Neutrophil (primary cell): ENCODE measurements at regions not wholly inside any gene's neighbourhood (a gene's known extent, or its start where the extent isn't known, plus 50 kb on each side); places are given as distances from the start of the nearest gene placed in this dataset.

Experiments used
- H3K27ac ChIP-seq: fragments of 200-600 bp; sonication (generic); 2 replicates; pipeline ENCODE4 v1.5.1; 2016; ENCODE audit warnings: mild to moderate bottlenecking, moderate library complexity
- H3K27me3 ChIP-seq: fragments of 200-600 bp; sonication (generic); 2 replicates; pipeline ENCODE4 v1.6.0; 2016; ENCODE audit warnings: mild to moderate bottlenecking
- H3K36me3 ChIP-seq: fragments of 200-600 bp; sonication (generic); 2 replicates; pipeline ENCODE4 v1.5.1; 2017
- H3K4me1 ChIP-seq, 2 experiments: fragments of 200-600 bp in 1 of 2; sonication (generic) in 1 of 2; 1 replicate in 1 of 2; 2 replicates in 1 of 2; pipeline versions ENCODE4 v1.5.1 to v1.6.1; 2013 to 2016; ENCODE audit warnings: low read depth in 1 of 2, low read length in 1 of 2, mild to moderate bottlenecking in 1 of 2, moderate library complexity in 1 of 2; ENCODE audit not compliant: control insufficient read depth in 1 of 2, insufficient read depth in 1 of 2
- H3K4me3 ChIP-seq, 2 experiments: fragments of 200-600 bp in 1 of 2; sonication (generic) in 1 of 2; 1 replicate in 1 of 2; 2 replicates in 1 of 2; pipeline ENCODE4 v1.5.1; 2013 to 2016; ENCODE audit warnings: low read depth in 1 of 2, low read length in 1 of 2, mild to moderate bottlenecking in 1 of 2, moderate library complexity in 1 of 2
- H3K9me3 ChIP-seq: fragments of 200-600 bp; sonication (generic); 2 replicates; pipeline ENCODE4 v1.5.1; 2016
- CTCF ChIP-seq: fragments of 200-600 bp; sonication (generic); IDR thresholded peaks from 2 replicates; pipeline ENCODE4 v1.5.1; 2016; ENCODE audit warnings: antibody characterized with exemption

- TF ChIP-seq CTCF, result no peak
- no peaks in the 10 kb centered on the region for H3K36me3 ChIP-seq
- H3K4me1 ChIP-seq, result no peaks in the 10 kb centered on the region
- no peak overlapping the region for H3K4me3 ChIP-seq
- no peaks in the 10 kb centered on the region for H3K9me3 ChIP-seq
- no peaks in the 10 kb centered on the region for H3K27me3 ChIP-seq
- H3K27ac ChIP-seq, result no peak overlapping the region
These were observed 474.5 kb downstream of the LRRC70 start for GRCh38 chr5:63053019-63053638.

- H3K4me1 ChIP-seq, result no peaks in the 10 kb centered on the region
- H3K27me3 ChIP-seq, result no peaks in the 10 kb centered on the region
- H3K36me3 ChIP-seq, result no peaks in the 10 kb centered on the region
- H3K27ac ChIP-seq, result no peak overlapping the region
- no peaks in the 10 kb centered on the region for H3K9me3 ChIP-seq
- no peak overlapping the region for H3K4me3 ChIP-seq
- no peak for TF ChIP-seq CTCF
These were observed 472.3 kb downstream of the LRRC70 start for GRCh38 chr5:63050916-63051315.

GRCh38 chr5:63049935-63050334 is 471.3 kb downstream of the LRRC70 start:
- Histone ChIP-seq H3K9me3 (no peaks in the 10 kb centered on the region), H3K27me3 (no peaks in the 10 kb centered on the region), H3K4me1 (no peaks in the 10 kb centered on the region), H3K4me3 (no peak overlapping the region), H3K27ac (no peak overlapping the region), H3K36me3 (no peaks in the 10 kb centered on the region)
- TF ChIP-seq CTCF, result no peak

GRCh38 chr5:63043792-63044191 is 465.2 kb downstream of the LRRC70 start:
- Histone ChIP-seq H3K27ac (no peak overlapping the region), H3K36me3 (no peaks in the 10 kb centered on the region), H3K9me3 (no peaks in the 10 kb centered on the region), H3K4me3 (no peak overlapping the region), H3K4me1 (no peaks in the 10 kb centered on the region), H3K27me3 (no peaks in the 10 kb centered on the region)
- no peak for TF ChIP-seq CTCF

GRCh38 chr5:63032343-63032742 is 453.7 kb downstream of the LRRC70 start:
- no peak for TF ChIP-seq CTCF

GRCh38 chr5:63029891-63030290 is 451.3 kb downstream of the LRRC70 start:
- no peaks in the 10 kb centered on the region for H3K36me3 ChIP-seq
- H3K27ac ChIP-seq, result no peak overlapping the region
- peaks cover 24% of the 10 kb centered on the region for H3K9me3 ChIP-seq
- TF ChIP-seq CTCF, result no peak
- no peak overlapping the region for H3K4me3 ChIP-seq
- H3K4me1 ChIP-seq, result no peaks in the 10 kb centered on the region
- no peaks in the 10 kb centered on the region for H3K27me3 ChIP-seq

More at GRCh38 chr5:63032343-63032742, 453.7 kb downstream of the LRRC70 start:
- Histone ChIP-seq H3K4me3 (no peak overlapping the region), H3K4me1 (no peaks in the 10 kb centered on the region), H3K27me3 (no peaks in the 10 kb centered on the region), H3K27ac (no peak overlapping the region), H3K36me3 (no peaks in the 10 kb centered on the region), H3K9me3 (peaks cover 24% of the 10 kb centered on the region)
